ENCODE measurements at regions not wholly inside any gene's neighbourhood (a gene's known extent, or its start where the extent isn't known, plus 50 kb on each side); places are given as distances from the start of the nearest gene placed in this dataset.
"Not testable (repeated sequence)": the region's sequence is repeated elsewhere in the genome, so short reads cannot be mapped to it uniquely, and the experiment has no call there.

GRCh38 chr21:7743940-7744339 lies 2777.4 kb upstream of the TPTE start:
- in situ Hi-C loops (cut with MboI; ENCODE audit: low sequenced_read_pairs); DNase-seq (ENCODE audit: low spot score in 2 of 2); H3K4me3 ChIP-seq; H3K27me3 ChIP-seq (ENCODE audit: low read depth); H3K36me3 ChIP-seq (replicated peaks); H3K4me1 ChIP-seq; H3K9me3 ChIP-seq: not testable (repeated sequence)

- H3K27me3 ChIP-seq (ENCODE audit: low read depth); H3K9me3 ChIP-seq; H3K4me1 ChIP-seq; in situ Hi-C loops (cut with MboI; ENCODE audit: low sequenced_read_pairs); H3K36me3 ChIP-seq (replicated peaks); DNase-seq (ENCODE audit: low spot score in 2 of 2); H3K4me3 ChIP-seq: not testable (repeated sequence)
These were observed 2776.8 kb upstream of the TPTE start for GRCh38 chr21:7744406-7745099.

- H3K4me3 ChIP-seq; DNase-seq (ENCODE audit: low spot score in 2 of 2); H3K9me3 ChIP-seq; H3K36me3 ChIP-seq (replicated peaks); in situ Hi-C loops (cut with MboI; ENCODE audit: low sequenced_read_pairs); H3K27me3 ChIP-seq (ENCODE audit: low read depth); H3K4me1 ChIP-seq: not testable (repeated sequence)
These were observed 2776.3 kb upstream of the TPTE start for GRCh38 chr21:7745100-7745450.

GRCh38 chr21:7747964-7748363 lies 2773.4 kb upstream of the TPTE start:
- H3K9me3 ChIP-seq; H3K36me3 ChIP-seq (replicated peaks); H3K27me3 ChIP-seq (ENCODE audit: low read depth); H3K4me3 ChIP-seq; in situ Hi-C loops (cut with MboI; ENCODE audit: low sequenced_read_pairs); DNase-seq (ENCODE audit: low spot score in 2 of 2); H3K4me1 ChIP-seq: not testable (repeated sequence)

GRCh38 chr21:7752611-7753010 lies 2768.8 kb upstream of the TPTE start:
- H3K27me3 ChIP-seq (ENCODE audit: low read depth); in situ Hi-C loops (cut with MboI; ENCODE audit: low sequenced_read_pairs); H3K4me3 ChIP-seq; DNase-seq (ENCODE audit: low spot score in 2 of 2); H3K36me3 ChIP-seq (replicated peaks); H3K4me1 ChIP-seq; H3K9me3 ChIP-seq: not testable (repeated sequence)

GRCh38 chr21:7753380-7753877 lies 2768.0 kb upstream of the TPTE start:
- H3K4me1 ChIP-seq; in situ Hi-C loops (cut with MboI; ENCODE audit: low sequenced_read_pairs); H3K9me3 ChIP-seq; H3K36me3 ChIP-seq (replicated peaks); H3K4me3 ChIP-seq; H3K27me3 ChIP-seq (ENCODE audit: low read depth): not testable (repeated sequence)
- peak in 1 of 2 experiments; percentile 7 for DNase-seq (ENCODE audit: low spot score in 2 of 2)

GRCh38 chr21:7769985-7770384 lies 2751.4 kb upstream of the TPTE start:
- DNase-seq (ENCODE audit: low spot score in 2 of 2); in situ Hi-C loops (cut with MboI; ENCODE audit: low sequenced_read_pairs); H3K27me3 ChIP-seq (ENCODE audit: low read depth); H3K4me1 ChIP-seq; H3K9me3 ChIP-seq; H3K36me3 ChIP-seq (replicated peaks); H3K4me3 ChIP-seq: not testable (repeated sequence)

- H3K9me3 ChIP-seq; in situ Hi-C loops (cut with MboI; ENCODE audit: low sequenced_read_pairs): not testable (repeated sequence)
These were observed 2747.2 kb upstream of the TPTE start for GRCh38 chr21:7774219-7774618.

GRCh38 chr21:7775327-7775984 lies 2745.9 kb upstream of the TPTE start:
- H3K4me1 ChIP-seq; H3K9me3 ChIP-seq; H3K27me3 ChIP-seq (ENCODE audit: low read depth); H3K4me3 ChIP-seq; DNase-seq (ENCODE audit: low spot score in 2 of 2); in situ Hi-C loops (cut with MboI; ENCODE audit: low sequenced_read_pairs); H3K36me3 ChIP-seq (replicated peaks): not testable (repeated sequence)

More at GRCh38 chr21:7774219-7774618, 2747.2 kb upstream of the TPTE start:
- H3K4me1 ChIP-seq; H3K27me3 ChIP-seq (ENCODE audit: low read depth); H3K36me3 ChIP-seq (replicated peaks); DNase-seq (ENCODE audit: low spot score in 2 of 2); H3K4me3 ChIP-seq: not testable (repeated sequence)

GRCh38 chr21:7776035-7776434 lies 2745.3 kb upstream of the TPTE start:
- H3K9me3 ChIP-seq; DNase-seq (ENCODE audit: low spot score in 2 of 2); H3K4me3 ChIP-seq; in situ Hi-C loops (cut with MboI; ENCODE audit: low sequenced_read_pairs); H3K36me3 ChIP-seq (replicated peaks); H3K4me1 ChIP-seq; H3K27me3 ChIP-seq (ENCODE audit: low read depth): not testable (repeated sequence)

GRCh38 chr21:7776622-7777021 lies 2744.8 kb upstream of the TPTE start:
- in situ Hi-C loops (cut with MboI; ENCODE audit: low sequenced_read_pairs); H3K4me3 ChIP-seq; H3K27me3 ChIP-seq (ENCODE audit: low read depth); DNase-seq (ENCODE audit: low spot score in 2 of 2); H3K4me1 ChIP-seq; H3K36me3 ChIP-seq (replicated peaks); H3K9me3 ChIP-seq: not testable (repeated sequence)

GRCh38 chr21:7777289-7777688 lies 2744.1 kb upstream of the TPTE start:
- H3K9me3 ChIP-seq; H3K4me3 ChIP-seq; in situ Hi-C loops (cut with MboI; ENCODE audit: low sequenced_read_pairs); H3K27me3 ChIP-seq (ENCODE audit: low read depth); H3K4me1 ChIP-seq; H3K36me3 ChIP-seq (replicated peaks): not testable (repeated sequence)
- peak in 1 of 2 experiments; percentile 3 for DNase-seq (ENCODE audit: low spot score in 2 of 2)

GRCh38 chr21:7787427-7788078 lies 2733.8 kb upstream of the TPTE start:
- H3K4me3 ChIP-seq; in situ Hi-C loops (cut with MboI; ENCODE audit: low sequenced_read_pairs); H3K4me1 ChIP-seq; H3K27me3 ChIP-seq (ENCODE audit: low read depth); H3K36me3 ChIP-seq (replicated peaks); H3K9me3 ChIP-seq; DNase-seq (ENCODE audit: low spot score in 2 of 2): not testable (repeated sequence)

- H3K36me3 ChIP-seq (replicated peaks); H3K27me3 ChIP-seq (ENCODE audit: low read depth); H3K9me3 ChIP-seq; H3K4me3 ChIP-seq; DNase-seq (ENCODE audit: low spot score in 2 of 2); H3K4me1 ChIP-seq; in situ Hi-C loops (cut with MboI; ENCODE audit: low sequenced_read_pairs): not testable (repeated sequence)
These were observed 2727.6 kb upstream of the TPTE start for GRCh38 chr21:7793797-7794196.
